ENCODE measurements at regions not wholly inside any gene's neighbourhood (a gene's known extent, or its start where the extent isn't known, plus 50 kb on each side); places are given as distances from the start of the nearest gene placed in this dataset.

- ATAC-seq: no peak
- no peak for TF ChIP-seq ESRRG (CRISPR knock-in tag; IDR thresholded peaks at IDR 0.05)
- no peak for TF ChIP-seq ARNTL (CRISPR knock-in tag; IDR thresholded peaks at IDR 0.05; ENCODE audit: borderline replicate concordance, low read depth)
- no peak for TF ChIP-seq TSHZ2 (CRISPR knock-in tag; IDR thresholded peaks at IDR 0.05)
- TF ChIP-seq TOX (CRISPR knock-in tag; IDR thresholded peaks at IDR 0.05; ENCODE audit: borderline replicate concordance): no peak
- TF ChIP-seq TCF4 (CRISPR knock-in tag; IDR thresholded peaks at IDR 0.05; ENCODE audit: borderline replicate concordance): no peak
- TF ChIP-seq ZC3H10 (CRISPR knock-in tag; IDR thresholded peaks at IDR 0.05): no peak
- no peak for TF ChIP-seq SNAI2 (CRISPR knock-in tag; IDR thresholded peaks at IDR 0.05)
- TF ChIP-seq ZFP3 (CRISPR knock-in tag; IDR thresholded peaks at IDR 0.05): no peak
- no peak for TF ChIP-seq ISL1 (CRISPR knock-in tag; IDR thresholded peaks at IDR 0.05)
- no peak for TF ChIP-seq GLIS3 (CRISPR knock-in tag; IDR thresholded peaks at IDR 0.05)
- no peak for TF ChIP-seq PPARA (CRISPR knock-in tag; IDR thresholded peaks at IDR 0.05; ENCODE audit: borderline replicate concordance)
- TF ChIP-seq ZNF565 (CRISPR knock-in tag; conservative IDR thresholded peaks at IDR 0.05; ENCODE audit: low read depth): no peak
- TF ChIP-seq CREB5 (CRISPR knock-in tag; IDR thresholded peaks at IDR 0.05; ENCODE audit: low read depth): no peak
- no peak for TF ChIP-seq POU6F1 (CRISPR knock-in tag; IDR thresholded peaks at IDR 0.05; ENCODE audit: borderline replicate concordance, low read depth)
- no peak for TF ChIP-seq ZFP30 (CRISPR knock-in tag; IDR thresholded peaks at IDR 0.05)
- TF ChIP-seq RARB (CRISPR knock-in tag; IDR thresholded peaks at IDR 0.05): no peak
- no peak for TF ChIP-seq OSR1 (CRISPR knock-in tag; IDR thresholded peaks at IDR 0.05)
Measured at GRCh38 chr4:175309041-175309440, 390.9 kb downstream of the ADAM29 start.

GRCh38 chr4:175325230-175325629 is 407.1 kb downstream of the ADAM29 start:
- no peak for ATAC-seq
- no peak for TF ChIP-seq CREB5 (CRISPR knock-in tag; IDR thresholded peaks at IDR 0.05; ENCODE audit: low read depth)
- no peak for TF ChIP-seq OSR1 (CRISPR knock-in tag; IDR thresholded peaks at IDR 0.05)
- no peak for TF ChIP-seq SNAI2 (CRISPR knock-in tag; IDR thresholded peaks at IDR 0.05)
- no peak for TF ChIP-seq GLIS3 (CRISPR knock-in tag; IDR thresholded peaks at IDR 0.05)
- no peak for TF ChIP-seq ZFP30 (CRISPR knock-in tag; IDR thresholded peaks at IDR 0.05)
- no peak for TF ChIP-seq ZC3H10 (CRISPR knock-in tag; IDR thresholded peaks at IDR 0.05)
- TF ChIP-seq TSHZ2 (CRISPR knock-in tag; IDR thresholded peaks at IDR 0.05): no peak
- no peak for TF ChIP-seq PATZ1 (CRISPR knock-in tag; IDR thresholded peaks at IDR 0.05; ENCODE audit: borderline replicate concordance)
- TF ChIP-seq ISL1 (CRISPR knock-in tag; IDR thresholded peaks at IDR 0.05): no peak
- TF ChIP-seq TCF4 (CRISPR knock-in tag; IDR thresholded peaks at IDR 0.05; ENCODE audit: borderline replicate concordance): no peak
- TF ChIP-seq ESRRG (CRISPR knock-in tag; IDR thresholded peaks at IDR 0.05): no peak
- TF ChIP-seq ZNF8 (CRISPR knock-in tag; IDR thresholded peaks at IDR 0.05): no peak
- no peak for TF ChIP-seq ZNF70 (CRISPR knock-in tag; IDR thresholded peaks at IDR 0.05)
